ENCODE measurements at regions not wholly inside any gene's neighbourhood (a gene's known extent, or its start where the extent isn't known, plus 50 kb on each side); places are given as distances from the start of the nearest gene placed in this dataset.

DNA sequence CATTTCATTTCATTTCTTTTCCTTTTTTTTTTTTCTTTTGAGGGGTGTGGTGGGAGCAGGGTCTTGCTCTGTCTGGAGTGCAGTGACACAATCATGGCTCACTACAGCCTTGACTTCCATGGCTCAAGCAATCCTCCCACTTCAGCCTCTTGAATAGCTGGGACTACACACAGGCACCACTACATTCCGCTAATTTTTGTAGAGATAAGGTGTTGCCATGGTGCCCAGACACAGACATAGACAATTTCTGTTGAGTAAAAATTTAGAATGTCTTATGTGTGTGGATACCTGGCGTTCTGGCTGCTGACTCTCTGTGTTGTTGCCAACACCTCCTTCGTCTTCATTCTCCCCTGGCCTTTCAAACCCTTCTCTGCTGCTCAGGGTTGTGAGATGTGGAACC, 54.0 kb upstream of the PRSS58 start:
- no peak for DNase-seq (ENCODE audit: low read depth in 4 of 4, low spot score in 3 of 4)

DNA sequence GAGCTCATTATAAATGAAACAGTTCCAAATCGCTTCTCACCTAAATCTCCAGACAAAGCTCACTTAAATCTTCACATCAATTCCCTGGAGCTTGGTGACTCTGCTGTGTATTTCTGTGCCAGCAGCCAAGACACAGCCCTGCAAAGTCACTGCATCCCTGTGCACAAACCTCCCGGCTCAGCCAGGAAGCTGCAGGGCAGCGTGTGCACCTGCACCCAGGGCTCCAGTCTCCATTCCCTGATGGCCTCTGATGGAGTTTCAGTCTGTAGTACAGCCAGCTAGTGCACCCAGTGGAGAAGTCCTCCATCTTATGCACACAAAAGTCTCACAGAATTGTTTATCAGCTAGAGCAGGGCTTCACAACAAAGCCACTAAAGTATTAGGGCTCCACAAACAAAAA, 51.1 kb upstream of the PRSS58 start:
- no peak for DNase-seq (ENCODE audit: low read depth in 4 of 4, low spot score in 3 of 4)

DNA sequence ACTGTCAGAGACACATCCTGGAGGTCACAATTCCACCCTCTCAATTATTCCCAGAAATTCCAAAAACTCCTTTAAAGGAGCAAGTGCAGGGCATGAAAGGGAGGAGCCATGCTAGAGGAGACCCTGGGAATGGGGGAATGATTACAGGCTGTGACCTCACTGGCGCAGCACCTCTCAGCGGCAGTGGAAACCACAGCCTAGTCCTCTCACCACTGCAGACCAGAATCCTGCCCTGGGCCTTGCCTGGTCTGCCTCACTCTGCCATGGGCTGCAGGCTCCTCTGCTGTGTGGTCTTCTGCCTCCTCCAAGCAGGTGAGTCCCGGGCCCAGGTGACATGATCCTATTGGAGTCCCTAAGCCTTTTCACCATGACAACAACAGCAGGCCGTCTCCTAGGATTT, 50.5 kb upstream of the PRSS58 start:
- no peak for DNase-seq (ENCODE audit: low read depth in 4 of 4, low spot score in 3 of 4)

Data from left renal pelvis (tissue), 4 donors.